Activated CD4-positive, CD25-positive, alpha-beta regulatory T cell treated with anti-CD3 and anti-CD28 coated beads, Interleukin-2, amount 50 U/mL, for 24 hours (primary cell): ENCODE measurements at regions not wholly inside any gene's neighbourhood (a gene's known extent, or its start where the extent isn't known, plus 50 kb on each side); places are given as distances from the start of the nearest gene placed in this dataset.

ENCODE experiments used
- ATAC-seq, 2 donors: fragments of 150-1000 bp; cut with Tn5 transposase; one replicate each; pipeline ENCODE4 v1.10.0; 2021; ENCODE audit warnings: mild to moderate bottlenecking in 1 of 2, moderate library complexity in 1 of 2

DNA sequence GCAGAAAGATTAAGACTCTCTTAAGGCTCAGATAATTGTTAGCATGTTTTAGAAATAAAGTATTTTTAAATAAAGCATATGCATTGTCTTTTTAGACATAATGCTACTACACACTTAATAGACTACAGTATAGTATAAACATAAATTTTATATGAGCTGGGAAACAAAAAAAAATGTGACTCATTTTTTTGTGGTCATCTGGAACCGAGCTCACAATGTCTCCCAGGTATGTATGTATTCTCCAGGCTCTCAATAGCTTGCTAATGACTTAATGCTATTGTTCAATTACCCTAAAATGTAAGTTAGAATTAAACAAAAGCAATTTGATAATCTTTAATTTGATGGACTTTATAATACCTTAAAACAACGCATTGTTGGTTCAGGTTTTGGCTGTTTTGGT lies 167.2 kb downstream of the NUP35 start:
- ATAC-seq: no peak

DNA sequence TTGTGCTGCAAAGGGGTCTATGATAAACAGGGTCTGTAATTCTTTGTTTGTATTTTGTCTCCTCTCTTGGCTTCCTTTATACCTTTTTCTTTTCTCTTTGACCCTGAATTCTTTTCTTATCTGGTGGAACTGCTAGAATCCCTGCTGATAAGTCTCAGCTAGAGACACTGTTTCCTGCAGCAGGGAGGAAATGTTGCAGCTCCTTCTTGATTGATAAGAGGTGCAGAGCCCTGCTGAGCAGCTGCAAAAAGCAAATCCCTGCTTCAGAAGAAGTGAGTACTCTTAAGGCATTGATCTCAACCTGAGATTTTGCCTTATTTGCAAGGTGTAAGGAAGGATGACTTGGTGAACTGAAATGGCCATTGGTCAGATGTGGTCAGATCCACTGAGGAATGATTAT lies 167.8 kb downstream of the NUP35 start:
- no peak for ATAC-seq

DNA sequence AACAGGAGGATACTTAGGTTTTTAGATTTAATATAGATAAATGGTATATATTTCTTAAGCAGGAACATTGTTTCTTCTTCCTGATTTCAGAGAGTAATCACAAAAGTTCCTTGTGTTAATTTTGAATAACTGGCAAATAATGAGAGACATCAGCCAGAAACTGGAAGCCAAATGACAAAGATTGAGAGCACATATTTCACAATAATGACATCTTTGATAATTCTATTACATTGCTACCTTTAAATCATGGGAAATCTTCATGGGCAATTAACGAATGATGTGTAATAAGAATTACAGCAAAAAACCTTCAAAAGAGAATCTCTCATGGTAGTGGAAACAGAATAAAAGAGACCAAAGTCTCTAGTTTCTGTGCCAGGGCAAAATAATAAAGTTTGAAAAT lies 215.1 kb downstream of the NUP35 start:
- no peak for ATAC-seq

DNA sequence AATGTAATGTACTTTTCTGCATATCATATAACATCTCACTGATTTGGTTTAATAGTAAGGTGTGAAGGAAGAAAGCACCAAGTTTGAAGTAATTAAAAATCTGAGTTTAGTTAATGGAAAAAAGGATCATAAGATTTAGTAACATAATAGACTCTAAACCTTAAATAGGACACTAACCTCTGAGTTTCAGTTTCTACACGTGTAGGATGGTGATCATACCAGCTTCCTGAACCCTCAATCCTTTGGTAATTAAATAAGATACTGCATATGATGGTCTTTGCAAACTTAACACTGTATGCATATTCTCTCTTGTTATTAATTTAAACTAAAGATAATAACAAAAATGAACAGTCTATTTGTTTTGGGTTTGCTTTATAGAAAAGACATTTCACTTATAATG lies 216.8 kb downstream of the NUP35 start:
- ATAC-seq: no peak

DNA sequence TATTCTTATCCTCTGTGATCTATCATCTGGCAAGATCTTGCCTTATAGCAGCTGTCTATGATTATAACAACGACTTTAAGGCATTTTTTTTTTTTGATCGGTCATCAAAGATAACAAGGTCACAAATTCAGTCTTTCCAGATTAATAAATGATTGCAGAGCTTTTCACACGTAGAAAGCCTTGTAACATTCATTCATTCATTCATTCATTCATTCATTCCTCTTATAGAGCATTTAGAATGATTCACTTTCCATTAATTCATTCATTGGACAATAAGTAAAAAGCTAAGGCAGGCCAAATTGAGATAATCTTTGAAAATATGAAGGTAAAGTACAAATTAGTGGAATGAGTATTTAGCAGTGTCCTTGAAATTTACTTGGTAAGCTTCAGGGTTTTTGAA lies 223.7 kb downstream of the NUP35 start:
- no peak for ATAC-seq

GRCh38 chr2:183348492-183348891 lies 224.2 kb downstream of the NUP35 start:
- ATAC-seq: no peak

- ATAC-seq: no peak
Measured at GRCh38 chr2:183349091-183349490, 224.8 kb downstream of the NUP35 start.

DNA sequence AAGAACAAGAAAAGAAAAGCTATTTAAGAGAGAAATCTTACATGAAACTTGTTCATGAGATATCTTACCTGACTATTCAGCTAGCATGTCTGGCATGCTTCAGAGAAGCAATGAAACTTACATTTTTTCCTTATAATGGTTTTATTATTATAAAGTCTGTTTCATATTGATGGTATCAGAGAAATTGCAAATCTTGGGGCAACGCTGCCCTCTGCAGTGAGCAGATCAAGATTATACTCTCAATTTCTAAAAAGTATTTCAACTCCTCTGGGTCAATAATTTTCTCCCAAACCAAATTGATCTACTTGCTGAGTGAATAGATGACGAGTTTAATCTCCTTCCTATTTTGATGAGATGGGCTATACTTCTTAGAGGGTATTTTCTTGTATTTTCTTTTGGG lies 235.6 kb downstream of the NUP35 start:
- no peak for ATAC-seq

DNA sequence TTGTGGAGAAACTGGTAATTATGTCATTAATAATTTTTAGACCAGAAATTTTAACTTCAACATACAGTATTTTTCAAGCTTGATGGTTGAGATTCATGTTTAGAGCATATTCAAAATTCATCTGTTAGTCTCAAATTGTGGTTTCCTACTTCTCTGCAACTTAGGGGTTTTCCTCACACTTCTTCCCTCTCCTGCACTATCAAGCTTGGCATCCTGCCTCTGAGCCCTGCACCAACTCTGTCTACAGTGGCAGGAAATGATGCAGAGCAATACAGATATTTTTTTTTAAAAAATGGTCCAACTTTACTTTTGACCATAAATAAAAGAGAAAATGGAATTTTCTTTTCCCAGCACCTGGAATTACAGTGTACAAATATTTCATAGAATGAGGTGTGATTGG lies 247.3 kb downstream of the NUP35 start:
- no peak for ATAC-seq

- ATAC-seq: no peak
Measured at GRCh38 chr2:183375821-183376220, 251.6 kb downstream of the NUP35 start.

DNA sequence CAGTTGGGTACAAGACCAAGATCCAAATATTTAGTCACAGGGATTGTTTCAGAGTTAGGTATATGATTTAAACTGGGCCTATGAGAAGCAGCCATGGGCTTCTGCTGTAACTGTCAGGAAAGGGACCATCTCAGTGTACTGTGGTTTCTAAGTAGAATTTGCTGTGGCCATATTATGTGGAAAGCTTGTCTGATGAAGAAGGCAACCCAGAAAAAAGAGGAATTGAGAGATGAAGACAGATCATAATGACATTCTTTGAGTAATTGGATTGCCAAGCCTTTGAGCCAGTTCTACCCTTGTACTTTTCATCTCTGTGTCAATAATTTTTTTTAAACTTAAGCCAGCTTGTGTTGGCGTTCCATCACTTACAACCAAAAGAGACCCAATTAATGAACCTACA lies 259.6 kb downstream of the NUP35 start:
- no peak for ATAC-seq

DNA sequence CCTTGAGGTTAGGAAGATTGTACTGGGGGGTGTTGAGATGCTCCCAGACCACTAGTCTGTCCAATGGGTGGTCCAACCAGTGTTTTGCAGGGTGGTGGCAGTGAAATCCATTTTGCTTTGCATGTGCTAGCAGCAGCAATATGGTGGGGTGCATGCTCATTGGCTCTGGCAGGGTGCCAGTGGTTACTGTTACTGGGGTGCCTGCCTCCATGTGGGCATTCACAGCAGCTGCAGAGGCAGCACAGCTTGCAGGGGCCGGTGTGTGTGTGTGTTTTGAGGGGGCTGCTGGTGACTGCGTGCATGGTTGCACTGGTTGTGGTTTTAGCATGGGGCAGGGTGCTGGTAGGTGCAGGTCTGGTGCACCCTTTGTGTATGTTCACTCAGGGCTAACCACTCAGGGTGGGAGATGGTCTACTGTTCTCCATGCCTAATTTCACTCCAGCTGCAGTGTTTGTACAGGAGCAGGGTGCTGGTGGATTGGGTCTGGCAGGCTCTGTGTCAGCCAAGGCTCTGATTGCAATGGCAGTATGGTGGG lies 265.4 kb downstream of the NUP35 start:
- ATAC-seq: no peak

DNA sequence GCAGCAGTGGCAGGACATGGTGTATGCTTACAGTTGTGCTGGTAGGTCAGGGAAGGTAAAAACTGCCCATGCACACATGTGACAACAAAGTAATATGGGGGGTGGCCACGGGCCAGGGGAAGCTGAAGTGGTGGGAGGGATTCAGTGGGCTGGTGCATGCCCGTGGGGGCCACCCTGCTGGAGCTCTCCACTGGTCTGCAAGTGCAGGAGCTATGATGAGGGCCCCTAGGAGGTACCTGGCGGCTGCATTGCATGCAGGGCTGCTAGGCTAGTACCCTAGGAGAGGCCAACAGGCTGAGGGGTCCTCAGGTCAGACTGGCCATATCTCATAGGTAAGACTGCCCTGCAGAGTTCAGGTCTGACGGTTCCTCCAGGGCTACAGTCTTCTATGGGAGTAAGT lies 265.9 kb downstream of the NUP35 start:
- no peak for ATAC-seq

GRCh38 chr2:183404392-183404791 lies 280.1 kb downstream of the NUP35 start:
- no peak for ATAC-seq

DNA sequence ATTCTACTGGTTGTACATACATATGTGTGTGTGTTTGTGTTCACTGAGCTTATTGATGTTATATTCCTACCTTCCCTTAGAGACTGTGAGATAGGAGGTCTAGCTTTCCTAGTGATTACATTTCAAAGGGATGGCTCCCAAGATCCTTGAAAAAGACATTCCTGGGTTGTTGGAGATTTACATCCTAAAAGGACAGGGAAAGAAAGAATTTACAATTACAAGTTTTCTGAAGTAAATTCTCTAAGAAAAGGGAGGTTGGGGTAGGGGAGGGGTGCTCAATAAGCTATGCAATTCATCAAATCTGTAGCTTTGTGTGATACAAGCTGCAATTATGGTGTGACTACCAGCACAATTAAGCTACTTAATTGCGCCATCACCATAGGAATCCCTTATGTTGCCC lies 284.3 kb downstream of the NUP35 start:
- ATAC-seq: no peak

- no peak for ATAC-seq
Measured at GRCh38 chr2:183409662-183410061, 285.4 kb downstream of the NUP35 start.

- no peak for ATAC-seq
Measured at GRCh38 chr2:183416753-183417152, 292.5 kb downstream of the NUP35 start.

GRCh38 chr2:183426825-183427224 lies 302.6 kb downstream of the NUP35 start:
- no peak for ATAC-seq

DNA sequence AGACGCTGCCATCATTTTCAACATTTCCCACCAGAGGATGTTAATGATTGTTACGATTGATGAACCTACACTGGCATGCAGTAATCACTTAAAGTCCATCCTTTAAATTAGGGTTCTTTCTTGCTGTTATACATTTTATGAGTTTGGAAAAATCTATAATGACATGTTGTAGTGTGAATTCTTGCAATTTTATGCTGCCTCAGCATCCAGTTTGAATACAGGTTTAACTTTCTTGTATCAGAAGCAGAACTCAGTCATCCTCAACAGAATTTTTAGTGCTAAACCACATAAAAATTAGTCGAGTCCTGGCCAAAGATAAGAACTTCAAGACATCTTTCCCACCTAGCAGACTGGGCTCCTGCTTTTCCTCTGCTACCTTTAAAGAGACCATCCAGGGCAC lies 303.3 kb downstream of the NUP35 start:
- no peak for ATAC-seq

GRCh38 chr2:183428881-183429280 lies 304.6 kb downstream of the NUP35 start:
- no peak for ATAC-seq

DNA sequence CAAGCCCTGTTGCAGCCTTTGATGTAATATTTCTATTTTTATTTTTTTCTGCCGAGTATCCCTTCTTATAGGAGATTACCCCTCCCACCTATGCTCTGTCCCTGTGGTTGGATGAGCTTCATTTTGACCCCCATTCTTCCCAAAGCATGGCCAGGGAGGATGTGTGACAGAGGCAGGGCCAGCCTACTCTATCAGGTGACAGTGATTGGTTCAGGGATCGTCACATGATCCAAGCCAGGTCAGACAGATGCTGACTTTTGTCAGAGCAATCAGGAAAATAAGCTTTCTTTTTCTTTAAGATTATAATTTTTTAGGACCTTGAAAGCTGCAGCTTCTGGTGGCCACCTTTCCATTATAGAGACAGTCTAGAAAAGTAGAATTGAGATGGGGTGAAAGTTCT lies 314.3 kb downstream of the NUP35 start:
- no peak for ATAC-seq

- no peak for ATAC-seq
Measured at GRCh38 chr2:183455056-183455455, 330.8 kb downstream of the NUP35 start.

DNA sequence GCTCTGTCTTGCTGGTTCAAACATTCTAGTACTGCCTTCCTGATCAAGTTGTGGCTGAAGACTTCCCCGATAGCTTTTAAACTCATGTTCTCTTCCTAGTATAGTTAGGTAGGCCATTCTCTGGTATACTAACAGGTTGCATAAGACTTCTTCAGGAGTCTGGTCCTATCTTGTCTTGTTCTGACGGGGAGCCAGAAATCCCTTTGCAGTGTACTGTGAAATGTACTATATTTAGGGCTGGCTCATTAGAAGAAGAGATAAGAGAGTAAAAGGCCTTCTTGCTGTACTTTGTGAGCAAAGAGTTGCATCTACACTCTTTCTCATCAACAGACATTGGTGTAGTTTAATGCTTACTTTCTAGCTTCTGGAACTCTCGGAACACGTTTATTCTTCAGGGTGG lies 331.9 kb downstream of the NUP35 start:
- ATAC-seq: no peak

DNA sequence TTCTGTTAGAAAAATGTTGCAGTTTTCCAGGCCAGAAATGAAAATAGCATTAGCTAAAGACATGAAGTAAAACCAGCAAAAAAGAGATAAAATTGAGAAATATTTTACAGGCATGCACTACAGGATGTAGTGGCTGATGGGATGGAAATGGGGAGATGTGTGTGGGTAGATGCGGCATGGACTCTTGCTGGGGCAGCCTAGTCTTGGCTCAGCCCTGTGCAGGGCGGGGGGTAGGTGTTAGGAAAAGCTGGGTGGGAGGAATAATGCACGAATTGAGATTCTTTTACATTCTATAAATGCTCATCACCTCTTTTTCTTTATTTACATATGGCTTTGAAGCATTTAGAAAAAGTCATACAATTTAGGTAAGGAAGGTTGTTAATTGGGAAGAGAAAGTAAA lies 334.2 kb downstream of the NUP35 start:
- no peak for ATAC-seq

DNA sequence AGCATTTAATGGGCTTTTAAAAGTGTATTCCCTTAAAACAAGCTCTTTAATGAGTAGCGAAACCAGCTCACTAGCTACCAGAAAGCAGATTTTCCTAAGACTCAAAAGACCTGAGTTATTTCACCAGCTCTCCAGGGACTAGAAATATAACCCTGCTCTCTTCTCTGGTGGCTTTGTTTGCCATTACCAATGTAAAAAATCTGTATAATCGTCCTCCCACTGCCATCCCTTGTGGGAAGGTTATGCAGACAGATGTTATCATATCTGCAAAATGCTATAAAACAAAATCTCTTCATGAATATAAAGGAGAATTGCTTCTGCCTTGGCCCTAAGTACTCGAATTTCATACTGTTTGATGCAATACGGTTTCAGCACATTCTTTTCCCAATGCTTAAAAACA lies 335.2 kb downstream of the NUP35 start:
- ATAC-seq: no peak

- ATAC-seq: no peak
Measured at GRCh38 chr2:183463821-183464220, 339.6 kb downstream of the NUP35 start.
